DMS53 (cell line): ENCODE measurements at regions not wholly inside any gene's neighbourhood (a gene's known extent, or its start where the extent isn't known, plus 50 kb on each side); places are given as distances from the start of the nearest gene placed in this dataset.

Experiments
- DNase-seq: peaks from one replicate; lab custom pipeline; 2025; lab: John Stamatoyannopoulos, UW

DNA sequence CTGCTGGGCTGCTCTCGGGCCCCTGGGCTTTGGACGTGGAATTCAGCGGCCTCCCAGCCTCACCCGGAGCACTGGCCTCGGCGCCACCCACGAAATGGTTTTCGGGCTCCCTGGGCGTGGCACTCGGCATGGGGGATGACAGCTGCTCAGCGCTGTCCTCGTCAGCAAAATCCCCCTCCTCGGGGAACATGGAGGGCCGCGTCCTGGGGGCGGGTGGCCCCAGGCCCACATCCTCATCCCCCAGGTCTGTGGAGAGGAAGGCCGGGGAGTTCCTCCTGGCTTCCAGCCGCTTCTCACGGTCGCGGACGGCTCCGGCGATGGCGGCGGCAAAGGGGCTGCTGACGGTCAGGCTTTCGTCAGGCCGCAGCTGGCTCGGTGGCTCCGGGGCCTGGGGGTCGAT is 88.4 kb downstream of the CTTN start:
- no peak for DNase-seq

DNA sequence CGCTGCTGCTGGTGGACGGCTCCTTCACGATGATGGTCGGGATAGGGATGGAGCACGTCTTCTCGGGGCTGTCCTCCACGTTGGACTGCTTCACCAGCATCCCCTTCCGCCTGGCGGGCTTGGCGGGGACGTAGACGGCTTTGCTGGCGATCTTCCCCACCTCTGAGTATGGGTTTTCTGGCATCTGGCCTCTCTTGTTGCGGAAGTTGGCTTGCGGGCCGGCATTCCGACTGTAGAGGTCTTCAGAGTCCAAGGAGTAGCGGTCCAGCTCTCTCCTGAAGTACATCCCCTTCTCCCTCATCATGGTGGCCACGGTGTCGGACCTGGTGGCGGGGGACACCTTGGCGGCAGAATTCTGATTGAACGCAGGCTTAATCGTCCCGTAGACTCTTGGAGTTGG is 88.8 kb downstream of the CTTN start:
- DNase-seq, result no peak

DNA sequence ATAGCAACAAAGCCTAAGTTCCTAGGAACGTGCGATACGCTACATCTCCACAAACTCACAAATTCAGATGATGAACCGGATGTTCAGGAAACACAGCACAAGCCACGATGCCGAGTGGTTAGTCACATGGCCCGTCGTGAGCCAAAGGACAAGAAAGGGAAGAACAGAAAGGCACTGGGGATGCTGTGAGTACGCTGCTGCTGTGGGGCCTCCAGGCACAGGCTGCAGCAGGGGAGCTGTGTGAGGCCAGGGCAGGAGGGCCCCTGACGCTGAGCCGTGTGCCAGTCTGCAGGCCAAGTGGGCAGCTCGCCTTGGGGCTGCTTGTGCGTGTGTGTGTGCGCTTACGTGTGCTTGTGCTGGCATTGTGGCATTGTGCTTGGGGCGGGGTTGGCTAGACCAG is 89.4 kb downstream of the CTTN start:
- DNase-seq, result no peak

DNA sequence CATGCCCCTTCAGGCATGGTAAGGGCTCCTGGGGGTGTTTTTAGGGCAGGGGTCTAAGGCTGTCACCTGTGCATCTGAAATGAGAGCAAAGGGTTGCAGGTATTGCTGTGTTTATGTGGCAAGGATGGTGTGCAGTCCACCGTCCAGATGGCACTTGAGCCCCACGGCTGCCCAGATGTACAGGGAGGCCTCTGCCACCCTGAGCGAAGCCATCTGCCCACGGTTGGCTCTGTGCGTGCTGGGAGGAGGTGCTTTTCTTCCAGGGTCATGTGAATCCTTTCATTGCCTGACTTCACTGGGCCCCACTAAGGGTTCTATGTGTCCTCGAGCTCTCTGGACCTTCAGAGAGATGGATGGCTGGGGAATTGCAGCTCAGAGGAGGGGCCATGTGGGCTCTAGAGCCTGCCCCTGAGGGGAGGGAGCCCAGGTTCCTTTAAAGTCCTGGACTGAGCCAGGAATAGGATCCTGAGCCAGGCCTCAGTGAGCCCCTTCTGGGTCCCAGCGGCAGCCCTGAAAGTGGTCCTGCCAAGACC is 89.9 kb downstream of the CTTN start:
- no peak for DNase-seq

DNA sequence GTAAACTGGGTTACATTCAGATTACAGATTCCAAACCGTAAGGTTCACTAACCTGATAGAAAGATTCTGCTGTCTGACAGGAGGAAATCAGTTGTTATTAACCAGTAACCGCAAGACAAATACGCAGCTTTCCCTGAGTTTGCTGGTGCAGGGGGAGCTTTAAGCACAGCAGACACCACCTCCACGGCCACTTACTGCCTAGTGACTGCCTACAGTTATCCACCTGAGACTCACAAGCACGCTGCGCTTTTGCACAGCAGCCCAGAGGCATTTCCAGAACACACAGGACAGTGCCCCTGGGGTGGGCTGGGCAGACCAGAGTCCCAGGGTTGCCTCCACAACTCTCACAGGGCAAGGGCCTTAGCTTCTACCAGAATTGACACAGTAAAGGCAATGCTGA is 90.9 kb downstream of the CTTN start:
- DNase-seq, result no peak

DNA sequence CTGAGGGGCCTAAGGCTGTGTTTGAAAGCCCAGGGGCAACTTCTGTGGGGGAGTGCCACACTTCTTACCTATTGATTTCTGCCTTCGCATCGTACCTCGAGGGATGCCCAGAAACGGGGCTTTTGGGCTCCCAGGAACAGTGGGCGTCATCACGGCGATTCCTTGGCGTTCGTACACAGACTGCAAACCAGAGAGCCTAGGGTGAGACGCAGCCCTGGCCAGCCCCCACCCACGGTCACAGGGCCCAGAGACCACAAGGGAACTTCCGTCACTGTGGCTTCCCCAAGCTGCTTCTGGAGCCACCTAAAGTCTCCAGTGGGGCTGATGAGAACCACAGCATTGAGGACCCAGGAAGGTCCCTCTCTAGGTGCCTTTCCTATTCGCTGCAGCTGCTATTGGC is 91.9 kb downstream of the CTTN start:
- DNase-seq, result no peak

DNA sequence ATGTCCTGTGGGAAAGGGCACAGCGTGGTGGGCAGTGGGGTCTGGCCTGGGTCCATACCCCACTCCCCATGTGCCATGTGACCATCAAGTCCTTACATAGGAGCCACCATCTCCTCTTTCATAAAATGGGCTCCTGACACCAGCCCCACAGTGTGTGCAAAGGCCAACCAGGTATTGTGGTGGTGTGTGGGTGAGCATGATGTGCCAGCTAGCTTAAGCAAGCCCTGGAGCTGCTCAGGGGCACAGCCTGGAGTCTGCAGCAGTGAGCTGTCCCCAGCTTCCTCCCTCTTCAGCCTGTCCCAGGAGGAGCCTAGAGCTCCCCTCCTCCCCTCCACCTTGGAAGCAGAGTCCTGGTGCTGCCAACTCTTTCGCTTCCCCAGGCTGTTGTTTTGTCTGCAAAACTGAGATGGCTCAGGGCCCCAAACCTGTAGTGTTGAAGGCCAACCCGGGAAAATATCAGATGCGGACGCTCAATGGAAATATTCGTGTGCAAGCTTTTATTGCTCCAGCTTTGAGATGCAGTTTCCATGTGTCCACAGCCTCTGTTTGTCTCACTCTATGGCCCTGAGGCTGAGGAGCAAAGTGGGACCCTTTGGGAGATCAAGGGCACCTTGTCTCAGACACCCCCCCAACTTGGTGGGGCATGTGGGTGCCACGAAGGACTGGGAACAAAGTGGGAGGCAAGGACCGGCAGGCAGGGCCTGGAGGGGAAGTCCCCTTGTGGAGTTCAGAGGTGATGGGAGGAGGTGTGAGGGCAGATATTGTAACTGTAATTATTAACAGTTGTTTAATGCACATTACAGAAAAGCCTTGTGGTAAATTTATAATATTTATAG is 92.6 kb downstream of the CTTN start:
- DNase-seq, result no peak

DNA sequence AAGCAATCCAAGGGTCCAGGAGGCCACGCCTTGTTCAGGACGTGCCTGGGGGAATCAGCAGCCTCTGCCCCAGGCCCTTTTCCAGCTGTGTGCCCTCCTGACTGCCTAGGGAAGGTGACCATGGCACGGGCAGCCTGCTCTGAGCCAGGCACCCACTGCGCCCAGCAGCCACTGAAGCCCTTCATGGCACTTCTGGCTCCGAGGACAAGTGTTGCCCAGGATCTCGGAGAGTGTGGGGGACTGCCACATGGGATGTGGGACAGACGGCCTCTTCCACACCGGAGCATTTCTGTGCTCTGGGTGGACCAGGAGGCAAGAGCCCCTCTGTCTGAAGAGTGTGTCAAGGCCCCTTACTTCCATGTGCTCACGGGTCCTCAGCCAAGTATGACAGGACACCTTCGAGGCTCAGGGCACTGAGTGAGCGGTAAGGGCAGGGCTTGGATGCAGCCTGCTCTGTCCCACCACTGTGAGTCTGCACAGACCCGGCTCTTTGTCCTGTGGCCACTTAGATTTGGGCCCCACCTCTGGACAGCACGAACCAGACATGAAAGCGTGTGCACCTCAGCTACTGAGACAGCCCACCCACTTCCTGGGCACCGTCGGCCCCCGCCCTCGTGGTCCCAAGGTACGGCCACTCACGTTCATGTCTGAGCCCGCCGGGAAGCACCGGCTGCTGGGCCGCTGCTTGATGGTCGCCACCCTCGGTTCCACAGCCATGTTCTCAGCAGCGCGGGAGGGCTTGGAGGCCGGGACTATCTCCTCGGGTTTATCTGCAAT is 93.6 kb downstream of the CTTN start:
- no peak for DNase-seq

DNA sequence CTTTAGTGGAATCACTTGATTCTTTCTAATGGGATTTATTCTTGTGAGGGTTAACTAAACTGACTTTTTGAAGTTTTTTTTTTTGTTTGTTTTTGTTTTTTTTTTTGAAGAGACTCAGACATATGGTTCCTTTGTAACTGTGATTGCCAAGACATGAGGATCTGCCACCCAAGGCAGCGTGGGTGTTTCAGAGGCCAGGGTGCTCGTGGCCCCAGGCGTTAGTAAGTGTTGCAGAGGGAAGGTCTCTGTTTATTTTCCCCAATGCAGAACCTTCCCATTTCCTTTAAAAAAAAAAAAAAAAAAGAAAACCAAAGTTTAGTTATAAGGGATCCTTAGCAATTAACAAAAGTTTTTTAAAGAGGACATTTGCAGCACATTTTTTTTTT is 94.8 kb downstream of the CTTN start:
- no peak for DNase-seq

DNA sequence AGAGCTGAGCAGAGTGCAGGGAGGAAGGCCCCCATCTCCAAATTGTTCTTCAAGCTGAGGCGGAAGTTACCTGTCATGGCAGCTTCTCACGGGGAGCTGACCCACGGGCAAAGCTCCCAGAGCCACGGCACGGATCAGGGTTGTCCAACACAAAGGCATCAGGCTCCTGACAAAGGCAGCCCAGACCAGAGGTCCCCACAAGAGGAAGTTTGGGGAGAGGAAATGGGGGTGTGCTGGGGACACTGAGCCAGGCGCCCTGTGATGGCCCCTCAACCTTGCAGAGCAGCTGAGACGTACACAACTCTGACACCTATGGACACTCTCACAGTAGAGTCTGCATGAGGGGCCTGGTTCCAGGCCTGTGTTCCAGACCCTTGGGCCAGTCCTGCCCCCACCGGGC is 95.6 kb downstream of the CTTN start:
- no peak for DNase-seq

DNA sequence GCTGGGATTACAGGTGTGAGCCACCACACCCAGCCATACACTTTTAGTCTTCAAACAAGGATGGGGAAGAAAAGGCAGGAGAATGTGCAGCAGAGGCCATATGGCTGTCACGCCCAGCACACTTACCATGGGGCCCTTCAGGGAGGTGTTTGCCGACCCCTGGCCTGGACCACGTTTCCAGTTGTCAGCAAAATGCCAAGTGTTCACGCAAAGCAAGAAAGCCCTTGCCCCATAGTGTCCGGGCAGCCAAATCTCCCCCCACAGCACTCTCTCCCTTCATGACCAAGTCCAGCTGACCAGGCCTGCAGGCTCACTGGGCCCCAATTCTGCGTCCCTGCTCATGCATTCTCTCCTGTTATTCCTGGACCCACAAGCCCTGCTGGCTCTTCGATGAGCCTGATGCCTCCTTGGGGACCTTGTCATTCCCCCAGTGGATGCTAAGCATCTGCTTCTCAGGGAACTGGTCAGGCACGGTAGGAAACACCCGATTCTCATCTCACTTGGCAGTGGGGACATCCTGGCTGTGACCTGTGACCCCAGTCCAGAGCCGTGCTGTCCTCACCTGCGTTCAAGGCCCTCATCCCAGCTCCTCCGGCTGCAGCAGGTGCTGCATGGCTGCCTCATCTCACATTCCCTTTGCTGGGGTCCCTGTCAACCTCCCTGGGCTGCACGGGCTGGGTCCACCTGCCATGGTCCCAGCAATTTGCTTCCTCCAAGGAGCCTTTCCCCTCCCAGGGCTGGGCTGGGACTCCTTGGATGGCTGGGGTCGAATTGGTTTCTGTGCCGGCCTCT is 96.4 kb downstream of the CTTN start:
- no peak for DNase-seq

DNA sequence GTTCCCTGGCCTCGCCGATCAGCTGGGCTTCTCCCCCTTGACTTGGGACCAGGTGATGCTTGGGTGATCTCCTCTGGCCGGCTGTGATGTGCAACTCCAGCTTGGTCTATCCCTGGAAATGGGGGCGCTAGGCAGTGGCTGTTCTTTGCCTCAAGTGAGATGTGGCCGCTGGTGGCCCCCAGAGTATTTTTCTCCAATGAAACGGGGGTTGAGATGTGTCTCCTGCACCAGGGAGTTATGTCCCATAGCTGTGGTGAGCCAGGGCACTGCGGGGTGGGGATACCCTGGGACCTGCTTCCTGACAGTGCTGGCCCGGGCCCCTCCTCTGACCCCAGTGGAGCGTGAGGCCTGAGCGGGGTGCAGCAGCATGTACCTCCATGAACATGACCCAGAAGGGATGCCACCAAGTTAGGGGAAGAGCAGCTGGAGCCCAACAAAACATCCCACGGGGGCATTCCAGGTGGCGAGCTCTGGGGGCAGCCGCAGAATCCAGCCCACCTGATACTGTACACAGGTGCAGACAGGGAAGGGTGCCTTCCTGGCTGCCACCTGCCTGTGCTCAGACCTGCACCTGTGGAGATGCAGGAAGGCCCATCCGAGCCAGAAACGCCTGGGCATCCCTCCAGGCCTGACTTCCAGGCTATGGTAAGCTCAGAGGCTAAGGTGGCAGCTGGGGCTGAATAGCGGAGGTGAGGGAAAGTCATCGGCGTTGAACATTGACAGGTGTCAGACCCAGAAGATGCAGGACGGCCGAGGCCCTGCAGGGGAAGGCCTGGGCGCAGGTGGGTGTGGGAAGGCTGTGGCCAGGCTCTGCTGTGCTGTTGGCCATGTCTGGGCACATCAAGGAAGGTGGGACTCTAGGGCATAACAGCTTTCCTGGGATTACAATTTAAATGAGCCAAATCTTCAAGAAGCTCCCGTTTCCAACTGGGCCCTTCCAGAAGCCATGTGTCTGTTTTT is 97.3 kb downstream of the CTTN start:
- DNase-seq, result no peak

DNA sequence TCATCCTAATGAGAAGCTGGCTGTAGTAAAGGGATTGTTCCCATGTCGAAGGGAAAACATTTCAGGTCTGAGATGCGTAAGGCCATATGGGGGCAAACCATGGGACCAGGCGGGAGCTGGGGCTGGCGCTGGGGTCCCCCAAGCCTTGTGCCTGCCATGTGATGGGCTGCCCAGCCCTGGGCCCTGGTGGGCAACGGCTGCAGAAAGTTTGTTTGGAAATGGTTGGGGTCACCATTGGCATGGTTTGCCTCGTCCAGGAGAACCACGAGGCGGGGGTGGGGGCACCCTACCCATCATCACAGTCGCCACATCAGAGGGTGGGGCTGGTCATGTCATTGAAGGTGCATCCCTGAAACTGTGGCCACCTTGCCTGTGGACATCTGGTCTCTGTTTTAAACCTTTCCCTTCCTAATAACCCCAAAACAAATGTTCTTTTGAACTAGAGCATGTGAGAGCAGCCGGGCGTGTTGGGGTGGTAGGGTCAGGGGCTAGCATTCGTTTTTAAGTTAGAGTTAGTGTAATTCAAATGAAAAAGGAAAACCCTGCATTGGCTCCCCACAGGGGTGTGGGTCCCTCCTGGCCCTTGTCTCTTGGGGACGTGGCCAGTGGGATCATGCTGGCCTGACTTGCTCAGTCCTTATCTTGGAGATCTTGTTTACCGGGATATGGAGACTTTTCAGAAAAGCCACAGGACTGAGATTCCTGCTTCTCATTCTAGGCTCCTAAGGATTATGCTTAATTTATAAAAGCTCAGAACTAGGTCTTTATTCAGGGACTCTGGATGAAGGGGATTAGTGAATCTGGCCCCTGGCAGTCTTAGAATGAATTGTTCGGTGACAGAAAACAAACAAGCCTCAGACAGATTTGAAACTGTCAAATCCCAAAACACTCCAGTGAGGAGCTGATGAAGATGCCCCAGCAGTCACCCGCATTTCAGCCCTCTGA is 98.5 kb downstream of the CTTN start:
- no peak for DNase-seq

DNA sequence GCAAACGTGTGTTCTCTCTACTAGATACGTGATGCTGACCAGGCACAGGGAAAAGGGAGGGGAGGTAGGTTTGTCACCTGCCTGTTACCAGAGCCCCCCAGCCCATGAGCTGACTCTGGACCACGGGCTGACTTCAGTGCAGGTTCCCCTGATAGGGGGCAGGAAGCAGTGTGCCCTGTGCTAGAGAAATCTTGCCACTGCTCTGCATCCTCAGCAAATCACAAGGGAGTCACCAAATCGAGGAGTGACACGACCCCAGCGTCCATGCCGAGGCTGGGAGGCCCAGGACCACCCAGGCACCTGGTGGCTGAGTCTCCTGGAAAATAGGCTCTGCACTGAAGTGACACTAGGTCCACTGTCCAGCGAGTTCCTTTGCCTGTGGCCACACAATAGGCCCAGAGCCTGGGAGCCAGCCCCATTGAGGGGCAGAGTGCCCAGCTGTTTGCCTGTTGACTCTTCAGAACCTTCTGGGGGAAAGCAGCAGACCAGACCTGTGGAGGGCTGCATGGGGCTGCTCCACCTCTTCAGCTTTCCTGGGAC is 99.3 kb downstream of the CTTN start:
- DNase-seq, result no peak

DNA sequence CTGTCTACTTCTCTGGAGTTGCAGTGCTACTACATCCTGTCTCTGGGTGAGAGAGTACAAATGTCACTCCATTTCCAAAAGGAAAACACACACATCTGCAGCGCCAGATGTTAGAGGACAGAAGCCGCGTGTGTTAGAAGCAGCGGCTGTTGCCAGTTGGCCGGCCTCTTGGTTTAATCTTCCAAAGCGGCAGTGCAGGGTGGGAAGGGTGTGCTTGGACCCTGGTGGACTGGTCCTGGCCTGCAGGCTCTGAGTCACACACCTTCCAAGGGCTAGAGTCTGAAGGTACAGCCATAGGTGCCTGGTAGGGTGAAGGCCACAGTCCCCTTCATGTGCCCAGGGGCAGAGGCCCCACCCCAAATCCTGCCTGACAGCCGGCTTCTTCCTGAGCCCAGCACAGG is 99.8 kb downstream of the CTTN start:
- DNase-seq, result no peak

DNA sequence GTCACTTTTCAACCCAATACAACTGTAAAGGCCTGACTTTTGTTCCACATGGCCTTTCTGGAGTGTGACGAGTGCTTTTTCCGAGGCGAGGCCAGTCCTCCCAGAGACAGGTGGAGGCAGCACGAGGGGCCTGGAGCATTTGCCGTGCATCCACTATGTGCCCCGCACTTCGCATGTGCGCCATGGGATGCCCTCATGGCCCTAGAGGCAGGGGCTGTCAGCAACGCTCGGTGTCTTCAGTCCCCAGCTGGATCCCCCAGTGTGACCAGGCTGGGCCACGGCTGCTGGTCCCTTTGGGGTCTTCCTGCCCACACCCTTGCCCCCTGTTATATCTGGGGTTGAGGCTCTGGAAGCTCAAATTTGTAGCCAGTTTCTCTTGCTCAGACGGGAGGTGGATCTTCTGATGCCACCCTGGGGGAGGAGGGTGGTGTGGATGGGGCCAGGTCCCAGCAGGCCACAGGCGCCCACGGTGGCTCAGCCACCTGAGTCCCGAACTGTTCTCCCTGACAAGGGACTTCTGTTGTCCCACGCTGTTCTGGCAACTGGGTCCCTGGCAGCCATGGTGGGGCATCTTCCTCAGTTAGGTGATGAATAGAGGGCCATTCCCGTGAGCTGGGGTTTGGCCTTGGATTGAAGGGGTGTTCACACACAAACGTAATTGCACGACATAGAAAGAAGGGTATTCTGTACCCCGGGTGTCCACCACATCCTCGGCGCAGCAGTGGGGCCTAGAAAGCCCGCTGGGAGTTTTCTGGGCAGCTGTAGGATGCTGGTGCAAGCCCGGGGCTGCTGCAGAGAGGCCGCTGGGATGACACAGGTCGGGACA is 100.9 kb downstream of the CTTN start:
- DNase-seq, result no peak

DNA sequence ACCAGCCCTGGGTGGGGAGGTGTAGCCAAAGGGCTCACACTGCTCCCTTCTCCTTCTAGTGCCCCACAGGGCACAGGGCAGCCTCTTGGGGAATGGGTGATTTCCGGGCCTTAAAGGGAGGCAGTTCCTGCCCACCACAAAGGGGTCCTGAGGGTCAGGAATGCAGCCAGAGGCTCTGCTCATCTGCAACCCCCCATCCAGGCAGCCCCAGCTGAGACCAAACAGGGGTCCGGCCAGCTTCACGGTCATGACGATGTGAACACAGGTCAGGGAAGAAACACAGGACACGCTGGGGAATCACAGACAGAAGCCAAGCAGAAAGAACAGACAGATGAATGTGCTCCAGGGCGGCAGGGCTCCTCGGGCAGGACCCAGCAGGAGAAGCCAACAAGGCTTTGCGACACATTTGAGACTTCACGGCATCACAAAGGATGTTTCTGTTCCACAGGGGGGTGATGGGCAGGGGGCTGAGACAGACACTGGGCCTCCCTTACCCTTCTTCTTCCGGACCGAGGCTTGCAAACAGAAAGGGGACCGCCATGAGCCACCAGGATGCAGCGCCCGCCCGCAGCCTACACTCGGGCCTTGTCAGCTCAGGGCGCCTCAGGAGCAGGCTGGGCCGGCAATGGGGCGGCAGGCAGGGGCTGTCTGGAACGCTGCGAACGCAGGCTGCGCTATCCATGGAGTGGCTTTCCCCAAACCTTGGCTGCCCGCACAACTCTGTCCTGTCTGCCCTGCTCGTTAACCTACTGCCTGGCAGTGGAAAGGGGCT is 101.9 kb downstream of the CTTN start:
- DNase-seq, result no peak
